Trophoblast cell (in vitro differentiated cells and primary cell): ENCODE measurements at regions not wholly inside any gene's neighbourhood (a gene's known extent, or its start where the extent isn't known, plus 50 kb on each side); places are given as distances from the start of the nearest gene placed in this dataset.

Experiments
- DNase-seq, 2 donors: peaks; one replicate each; pipeline ENCODE4 v3.0.0-alpha.2; 2016
- H2AFZ ChIP-seq: 2 replicates; pipeline ENCODE4 v1.6.1; 2013; ENCODE audit warnings: low read length, moderate library complexity, mild to moderate bottlenecking; ENCODE audit not compliant: insufficient read depth, poor library complexity
- H2AK5ac ChIP-seq: 2 replicates; pipeline ENCODE4 v1.6.1; 2013; ENCODE audit warnings: mild to moderate bottlenecking, low read length
- H2BK120ac ChIP-seq: 2 replicates; pipeline ENCODE4 v1.6.1; 2013; ENCODE audit warnings: low read length, mild to moderate bottlenecking, moderate library complexity; ENCODE audit not compliant: insufficient read depth, poor library complexity
- H2BK12ac ChIP-seq: 2 replicates; pipeline ENCODE4 v1.6.1; 2013; ENCODE audit warnings: mild to moderate bottlenecking, low read length, moderate library complexity
- H2BK5ac ChIP-seq: 2 replicates; pipeline ENCODE4 v1.6.1; 2013; ENCODE audit warnings: low read length, low read depth, moderate library complexity, mild to moderate bottlenecking; ENCODE audit not compliant: poor library complexity
- H3K14ac ChIP-seq: 2 replicates; pipeline ENCODE4 v1.6.1; 2013; ENCODE audit warnings: mild to moderate bottlenecking, low read length
- H3K18ac ChIP-seq: 2 replicates; pipeline ENCODE4 v1.6.1; 2013; ENCODE audit warnings: mild to moderate bottlenecking, low read length
- H3K23ac ChIP-seq: 2 replicates; pipeline ENCODE4 v1.6.1; 2013; ENCODE audit warnings: low read length
- H3K27ac ChIP-seq: 2 replicates; pipeline ENCODE4 v1.5.1; 2013; ENCODE audit warnings: low read depth, mild to moderate bottlenecking, inconsistent platforms, low read length, moderate library complexity
- H3K27me3 ChIP-seq: 2 replicates; pipeline ENCODE4 v1.6.1; 2013; ENCODE audit warnings: inconsistent platforms, mild to moderate bottlenecking, low read length, moderate library complexity; ENCODE audit not compliant: insufficient read depth
- H3K36me3 ChIP-seq, 2 experiments: 1 replicate in 1 of 2; 2 replicates in 1 of 2; pipeline ENCODE4 v1.6.1; 2013; ENCODE audit warnings: low read length in 2 of 2, mild to moderate bottlenecking in 2 of 2, moderate library complexity in 1 of 2; ENCODE audit not compliant: insufficient read depth in 2 of 2, control insufficient read depth in 1 of 2
- H3K4ac ChIP-seq: 2 replicates; pipeline ENCODE4 v1.6.1; 2013; ENCODE audit warnings: low read depth, mild to moderate bottlenecking, low read length, moderate library complexity
- H3K4me1 ChIP-seq, 2 experiments: 1 replicate in 1 of 2; 2 replicates in 1 of 2; pipeline ENCODE4 v1.6.1; 2013; ENCODE audit warnings: low read length in 2 of 2, mild to moderate bottlenecking in 2 of 2, moderate library complexity in 1 of 2; ENCODE audit not compliant: insufficient read depth in 2 of 2, control insufficient read depth in 1 of 2
- H3K4me2 ChIP-seq: 2 replicates; pipeline ENCODE4 v1.6.1; 2013; ENCODE audit warnings: inconsistent platforms, mild to moderate bottlenecking, low read length, moderate library complexity
- H3K4me3 ChIP-seq: 2 replicates; pipeline ENCODE4 v1.5.1; 2013; ENCODE audit warnings: mild to moderate bottlenecking, low read depth, low read length, inconsistent platforms
- H3K79me1 ChIP-seq: one replicate; pipeline ENCODE4 v1.6.1; 2013; ENCODE audit warnings: low read length
- H3K79me2 ChIP-seq: 2 replicates; pipeline ENCODE4 v1.6.1; 2013; ENCODE audit warnings: low read length, mild to moderate bottlenecking; ENCODE audit not compliant: control insufficient read depth, insufficient read depth, poor library complexity
- H3K9ac ChIP-seq: 2 replicates; pipeline ENCODE4 v1.6.1; 2013; ENCODE audit warnings: mild to moderate bottlenecking, low read length
- H3K9me3 ChIP-seq: 2 replicates; pipeline ENCODE4 v1.6.1; 2013; ENCODE audit warnings: low read depth, mild to moderate bottlenecking, control low read depth, inconsistent platforms, low read length; ENCODE audit not compliant: insufficient read depth
- H4K12ac ChIP-seq: 2 replicates; pipeline ENCODE4 v1.6.1; 2013; ENCODE audit warnings: low read depth, mild to moderate bottlenecking, low read length, moderate library complexity
- H4K8ac ChIP-seq: 2 replicates; pipeline ENCODE4 v1.6.1; 2013; ENCODE audit warnings: low read depth, mild to moderate bottlenecking, low read length, moderate library complexity
- H4K91ac ChIP-seq: one replicate; pipeline ENCODE4 v1.6.1; 2013; ENCODE audit warnings: low read depth, mild to moderate bottlenecking, low read length, moderate library complexity
- WGBS: extraction: QIAGEN DNeasy Blood & Tissue Kit; methylation state at CpG from one replicate; pipeline ENCODE4 v1.1.7; 2013; ENCODE audit warnings: missing lambda C conversion rate; ENCODE audit not compliant: insufficient read length, insufficient coverage; ENCODE audit errors: extremely low coverage; 5-methylcytosine and 5-hydroxymethylcytosine counted together

DNA sequence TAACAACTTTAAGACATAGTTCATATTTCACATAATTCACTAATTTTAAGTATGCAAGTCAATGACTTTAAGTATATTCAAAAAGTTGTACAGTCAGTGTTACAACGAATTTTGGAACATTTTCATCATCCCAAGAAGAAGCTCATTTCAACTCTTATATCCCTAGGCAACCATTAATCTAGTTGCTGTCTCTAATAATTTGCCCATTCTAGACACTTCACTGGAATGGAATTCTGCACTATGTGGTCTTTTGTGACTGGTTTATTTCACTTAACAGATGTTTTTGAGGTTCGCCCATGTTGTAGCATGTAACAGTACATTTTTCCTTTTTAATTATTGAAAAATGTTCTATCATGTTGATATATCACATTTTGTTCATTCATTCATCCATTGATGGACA, 104.2 kb upstream of the SPRED1 start:
- WGBS, result no CpG with 5 or more reads among the region's 2 CpGs

DNA sequence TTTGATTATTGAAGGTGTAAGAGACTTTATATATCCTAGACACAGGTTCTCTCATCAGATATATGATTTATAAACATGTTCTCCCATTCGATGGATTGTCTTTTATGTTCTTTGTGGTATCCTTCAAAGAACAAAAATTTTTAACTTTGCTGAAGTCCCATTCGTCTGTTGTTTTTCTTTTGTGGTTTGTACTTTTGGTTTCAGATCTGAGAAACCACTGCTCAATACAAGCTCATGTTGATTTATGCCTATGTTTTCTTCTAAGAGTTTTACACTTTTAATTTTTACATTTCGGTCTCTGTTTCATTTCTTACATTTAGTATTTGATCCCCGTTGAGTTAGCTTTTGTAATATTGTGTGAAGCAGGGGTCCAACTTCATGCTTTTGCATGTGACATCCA, 103.3 kb upstream of the SPRED1 start:
- H3K27me3 ChIP-seq, result no peaks in the 10 kb centered on the region
- H2AFZ ChIP-seq, result no peak overlapping the region
- WGBS, result no CpG with 5 or more reads among the region's 4 CpGs

More for the DNA sequence above, 104.2 kb upstream of the SPRED1 start:
- no peak overlapping the region for H3K27ac ChIP-seq
- H4K91ac ChIP-seq, result no peak overlapping the region
- no peak overlapping the region for H3K9ac ChIP-seq
- DNase-seq, result no peak
- H3K4me1 ChIP-seq, result no peaks in the 10 kb centered on the region
- H3K36me3 ChIP-seq, result no peaks in the 10 kb centered on the region
- no peak overlapping the region for H4K12ac ChIP-seq
- H3K18ac ChIP-seq, result no peak overlapping the region
- H2BK120ac ChIP-seq, result no peak overlapping the region
- no peak overlapping the region for H2AFZ ChIP-seq
- H3K23ac ChIP-seq, result no peak overlapping the region
- H3K9me3 ChIP-seq, result peaks cover 2% of the 10 kb centered on the region
- H3K4me2 ChIP-seq, result no peak overlapping the region
- no peaks in the 10 kb centered on the region for H3K79me2 ChIP-seq
- no peak overlapping the region for H2BK12ac ChIP-seq
- no peaks in the 10 kb centered on the region for H3K27me3 ChIP-seq
- no peak overlapping the region for H4K8ac ChIP-seq
- no peaks in the 10 kb centered on the region for H3K79me1 ChIP-seq
- H2BK5ac ChIP-seq, result no peak overlapping the region
- H2AK5ac ChIP-seq, result no peak overlapping the region
- no peak overlapping the region for H3K4ac ChIP-seq
- H3K14ac ChIP-seq, result no peak overlapping the region
- H3K4me3 ChIP-seq, result no peak overlapping the region

DNA sequence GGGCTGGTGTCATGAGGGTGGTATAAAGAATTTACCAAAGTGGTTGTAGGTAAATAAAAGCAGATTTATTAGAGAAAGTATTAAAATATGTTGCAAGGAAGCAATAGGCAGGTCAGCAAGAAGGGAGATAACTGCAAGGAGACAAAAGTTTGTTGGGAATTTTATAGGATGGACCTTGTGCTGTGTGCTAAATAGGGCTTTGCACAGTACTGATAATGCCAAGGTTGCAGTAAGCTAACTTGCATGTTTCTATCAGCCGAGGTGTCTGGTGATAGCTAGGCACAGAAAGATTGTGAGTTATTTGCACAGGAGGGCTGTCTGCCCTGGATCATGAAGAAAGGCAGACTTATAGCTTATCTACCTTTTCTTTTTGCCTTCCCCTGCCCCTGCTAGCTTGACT, 102.5 kb upstream of the SPRED1 start:
- Histone ChIP-seq H2BK12ac (no peak overlapping the region), H3K9ac (no peak overlapping the region), H3K4me1 (no peaks in the 10 kb centered on the region), H3K9me3 (peaks cover 2% of the 10 kb centered on the region), H3K4me3 (no peak overlapping the region), H2BK5ac (no peak overlapping the region), H3K4ac (no peak overlapping the region), H2AK5ac (no peak overlapping the region), H3K23ac (no peak overlapping the region), H3K27ac (no peak overlapping the region), H4K8ac (no peak overlapping the region), H2AFZ (no peak overlapping the region), H3K4me2 (no peak overlapping the region), H3K79me1 (no peaks in the 10 kb centered on the region), H3K14ac (no peak overlapping the region), H3K79me2 (no peaks in the 10 kb centered on the region), H3K18ac (no peak overlapping the region), H3K27me3 (no peaks in the 10 kb centered on the region), H2BK120ac (no peak overlapping the region), H4K91ac (no peak overlapping the region), H4K12ac (no peak overlapping the region), H3K36me3 (no peaks in the 10 kb centered on the region)
- no CpG with 5 or more reads among the region's 1 CpG for WGBS
- DNase-seq, result no peak

More for the DNA sequence above, 103.3 kb upstream of the SPRED1 start:
- Histone ChIP-seq H3K4me1 (no peaks in the 10 kb centered on the region), H4K8ac (no peak overlapping the region), H2BK120ac (no peak overlapping the region), H3K4me2 (no peak overlapping the region), H3K79me1 (no peaks in the 10 kb centered on the region), H3K79me2 (no peaks in the 10 kb centered on the region), H3K23ac (no peak overlapping the region), H3K9me3 (peaks cover 2% of the 10 kb centered on the region), H3K4me3 (no peak overlapping the region), H2BK5ac (no peak overlapping the region), H3K36me3 (no peaks in the 10 kb centered on the region), H3K4ac (no peak overlapping the region), H4K91ac (no peak overlapping the region), H2AK5ac (no peak overlapping the region), H3K27ac (no peak overlapping the region), H2BK12ac (no peak overlapping the region), H3K14ac (no peak overlapping the region), H3K9ac (no peak overlapping the region), H3K18ac (no peak overlapping the region), H4K12ac (no peak overlapping the region)
- DNase-seq, result no peak

DNA sequence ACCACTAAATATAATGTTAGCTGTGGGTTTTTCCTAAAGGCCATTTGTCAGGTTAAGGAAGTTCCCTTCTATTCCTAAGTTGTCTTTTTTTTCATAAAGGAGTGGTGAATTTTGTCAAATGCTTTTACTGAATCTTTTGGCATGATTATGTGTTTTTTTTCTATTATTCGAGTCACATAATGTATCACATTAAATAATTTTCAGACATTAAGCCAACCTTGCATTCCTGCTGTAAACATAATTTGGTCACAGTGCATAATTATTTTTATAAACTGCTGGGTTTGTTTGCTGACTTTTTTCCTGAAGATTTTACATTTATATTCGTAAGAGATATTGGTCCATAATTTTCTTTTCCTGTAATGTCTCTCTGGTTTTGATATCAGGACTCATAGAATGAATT, 101.8 kb upstream of the SPRED1 start:
- no peak overlapping the region for H3K18ac ChIP-seq
- no peaks in the 10 kb centered on the region for H3K4me1 ChIP-seq
- no peak overlapping the region for H2BK12ac ChIP-seq
- H3K27me3 ChIP-seq, result no peaks in the 10 kb centered on the region
- no peak overlapping the region for H3K27ac ChIP-seq
- no CpG with 5 or more reads among the region's 2 CpGs for WGBS
- H2AK5ac ChIP-seq, result no peak overlapping the region
- H4K91ac ChIP-seq, result no peak overlapping the region
- DNase-seq, result no peak
- H3K14ac ChIP-seq, result no peak overlapping the region
- no peaks in the 10 kb centered on the region for H3K79me2 ChIP-seq
- no peak overlapping the region for H4K8ac ChIP-seq
- no peaks in the 10 kb centered on the region for H3K36me3 ChIP-seq
- H3K4me2 ChIP-seq, result no peak overlapping the region
- no peak overlapping the region for H3K4ac ChIP-seq
- no peak overlapping the region for H3K9ac ChIP-seq
- H3K79me1 ChIP-seq, result no peaks in the 10 kb centered on the region
- H3K9me3 ChIP-seq, result peaks cover 2% of the 10 kb centered on the region
- H2BK120ac ChIP-seq, result no peak overlapping the region
- H3K4me3 ChIP-seq, result no peak overlapping the region
- no peak overlapping the region for H4K12ac ChIP-seq
- H3K23ac ChIP-seq, result no peak overlapping the region
- no peak overlapping the region for H2BK5ac ChIP-seq
- no peak overlapping the region for H2AFZ ChIP-seq
